OCI-LY3 (cell line): ENCODE measurements at regions not wholly inside any gene's neighbourhood (a gene's known extent, or its start where the extent isn't known, plus 50 kb on each side); places are given as distances from the start of the nearest gene placed in this dataset.
"Not testable (repeated sequence)": the region's sequence is repeated elsewhere in the genome, so short reads cannot be mapped to it uniquely, and the experiment has no call there.

Experiments
- H2AFZ ChIP-seq: fragments of 200-600, 300-600 bp; shearing (Covaris generic); 2 replicates; pipeline ENCODE4 v1.6.0; 2014; ENCODE audit warnings: antibody characterized with exemption, low read depth, low read length
- H3K27ac ChIP-seq: fragments of 200-600, 300-600 bp; sonication (generic); 2 replicates; pipeline ENCODE4 v1.5.1; 2014; ENCODE audit warnings: mild to moderate bottlenecking, low read length, moderate library complexity, mixed read lengths
- H3K27me3 ChIP-seq: fragments of 200-600, 300-600 bp; sonication (generic); 2 replicates; pipeline ENCODE4 v1.6.1; 2014; ENCODE audit warnings: low read depth, low read length, mixed read lengths
- H3K36me3 ChIP-seq: fragments of 200-600, 300-600 bp; sonication (generic); replicated peaks from 2 replicates; pipeline ENCODE3; 2014; ENCODE audit warnings: low read depth, low read length, mixed read lengths
- H3K4me1 ChIP-seq: fragments of 300-600, 200-600 bp; sonication (generic); 2 replicates; pipeline ENCODE4 v1.6.1; 2014; ENCODE audit warnings: low read length, mixed read lengths
- H3K4me2 ChIP-seq: fragments of 200-600, 300-600 bp; sonication (generic); 2 replicates; pipeline ENCODE4 v1.6.1; 2014; ENCODE audit warnings: low read length, mixed read lengths
- H3K4me3 ChIP-seq: fragments of 300-600, 200-600 bp; sonication (generic); 2 replicates; pipeline ENCODE4 v1.5.1; 2014; ENCODE audit warnings: antibody characterized with exemption, mild to moderate bottlenecking, low read length, moderate library complexity
- H3K79me2 ChIP-seq: fragments of 300-600, 200-600 bp; shearing (Covaris generic); 2 replicates; pipeline ENCODE4 v1.6.1; 2014; ENCODE audit warnings: mild to moderate bottlenecking, low read length, mixed read lengths
- H3K9ac ChIP-seq: fragments of 300-600, 200-600 bp; shearing (Covaris generic); 2 replicates; pipeline ENCODE4 v1.6.0; 2014; ENCODE audit warnings: mild to moderate bottlenecking, low read length, moderate library complexity
- H3K9me3 ChIP-seq: fragments of 200-600, 300-600 bp; shearing (Covaris generic); 2 replicates; pipeline ENCODE4 v1.6.1; 2014; ENCODE audit warnings: low read length, mixed read lengths; ENCODE audit not compliant: insufficient read depth
- H4K20me1 ChIP-seq: fragments of 200-600, 300-600 bp; sonication (generic); 2 replicates; pipeline ENCODE4 v1.6.1; 2016; ENCODE audit warnings: low read length, mixed read lengths; ENCODE audit not compliant: insufficient read depth
- CTCF ChIP-seq: fragments of 200-600, 300-600 bp; sonication (generic); IDR thresholded peaks from 2 replicates; pipeline ENCODE4 v1.5.1; 2014; ENCODE audit warnings: antibody characterized with exemption, low read length, low read depth
- EZH2phosphoT487 ChIP-seq: fragments of 200-600 bp; shearing (Covaris generic); IDR thresholded peaks from 2 replicates; pipeline ENCODE4 v1.6.1; 2018; ENCODE audit warnings: antibody characterized with exemption, mixed run types, low read depth

GRCh38 chr10:18906636-18907035 lies 142.0 kb upstream of the MALRD1 start:
- TF ChIP-seq EZH2phosphoT487, result no peak
- TF ChIP-seq CTCF, result no peak

GRCh38 chr10:18917431-18917830 lies 131.2 kb upstream of the MALRD1 start:
- not testable (repeated sequence) for H3K4me1 ChIP-seq, H3K9me3 ChIP-seq, H3K27ac ChIP-seq, H3K4me3 ChIP-seq, H3K9ac ChIP-seq, H3K27me3 ChIP-seq, H3K79me2 ChIP-seq, H2AFZ ChIP-seq, H4K20me1 ChIP-seq, H3K4me2 ChIP-seq, H3K36me3 ChIP-seq

More at GRCh38 chr10:18906636-18907035, 142.0 kb upstream of the MALRD1 start:
- H3K4me1 ChIP-seq, result no peaks in the 10 kb centered on the region
- no peaks in the 10 kb centered on the region for H3K9me3 ChIP-seq
- H3K4me3 ChIP-seq, result no peak overlapping the region
- no peak overlapping the region for H2AFZ ChIP-seq
- no peaks in the 10 kb centered on the region for H3K79me2 ChIP-seq
- H3K9ac ChIP-seq, result no peak overlapping the region
- no peaks in the 10 kb centered on the region for H4K20me1 ChIP-seq
- no peak overlapping the region for H3K27ac ChIP-seq
- H3K27me3 ChIP-seq, result no peaks in the 10 kb centered on the region
- H3K36me3 ChIP-seq, result no peaks in the 10 kb centered on the region
- H3K4me2 ChIP-seq, result no peak overlapping the region

GRCh38 chr10:18918532-18918931 lies 130.1 kb upstream of the MALRD1 start:
- Histone ChIP-seq H4K20me1 (no peaks in the 10 kb centered on the region), H3K4me1 (no peaks in the 10 kb centered on the region), H3K79me2 (no peaks in the 10 kb centered on the region), H3K4me3 (no peak overlapping the region), H3K36me3 (no peaks in the 10 kb centered on the region), H2AFZ (no peak overlapping the region), H3K27me3 (no peaks in the 10 kb centered on the region), H3K9ac (no peak overlapping the region), H3K9me3 (no peaks in the 10 kb centered on the region), H3K4me2 (no peak overlapping the region), H3K27ac (no peak overlapping the region)
- TF ChIP-seq CTCF (no peak), EZH2phosphoT487 (no peak)

GRCh38 chr10:18949391-18949790 lies 99.2 kb upstream of the MALRD1 start:
- H3K4me3 ChIP-seq, result no peak overlapping the region
- H3K36me3 ChIP-seq, result no peaks in the 10 kb centered on the region
- H3K27me3 ChIP-seq, result no peaks in the 10 kb centered on the region
- H3K9ac ChIP-seq, result no peak overlapping the region
- no peak for TF ChIP-seq CTCF
- no peak for TF ChIP-seq EZH2phosphoT487
- H3K27ac ChIP-seq, result no peak overlapping the region
- H3K79me2 ChIP-seq, result no peaks in the 10 kb centered on the region
- no peak overlapping the region for H3K4me2 ChIP-seq
- H2AFZ ChIP-seq, result no peak overlapping the region
- H3K4me1 ChIP-seq, result no peaks in the 10 kb centered on the region
- no peaks in the 10 kb centered on the region for H3K9me3 ChIP-seq
- no peaks in the 10 kb centered on the region for H4K20me1 ChIP-seq

- H3K4me2 ChIP-seq, H3K79me2 ChIP-seq, H3K9ac ChIP-seq, H4K20me1 ChIP-seq, H3K4me3 ChIP-seq, H3K36me3 ChIP-seq, H2AFZ ChIP-seq, H3K27me3 ChIP-seq, H3K27ac ChIP-seq, H3K4me1 ChIP-seq, H3K9me3 ChIP-seq: not testable (repeated sequence)
Measured at GRCh38 chr10:18951072-18951823, 97.4 kb upstream of the MALRD1 start.
